Natural killer cell (primary cell): ENCODE measurements at regions not wholly inside any gene's neighbourhood (a gene's known extent, or its start where the extent isn't known, plus 50 kb on each side); places are given as distances from the start of the nearest gene placed in this dataset.
"Not testable (repeated sequence)": the region's sequence is repeated elsewhere in the genome, so short reads cannot be mapped to it uniquely, and the experiment has no call there.

Experiments used
- ATAC-seq, 3 donors: fragments of 150-1000 bp in 2 of 3; fragments of 200-7000 bp in 1 of 3; cut with Tn5 transposase; 1 replicate in 1 of 3; 2 replicates in 2 of 3; pipeline ENCODE4 v1.10.0; 2021; ENCODE audit warnings: mild to moderate bottlenecking in 2 of 3, moderate library complexity in 2 of 3
- DNase-seq, 2 donors: peaks; one replicate each; pipeline versions ENCODE4 v3.0.0 to v3.0.0-alpha.2; 2013 to 2021; ENCODE audit warnings: mixed read lengths in 1 of 2
- H3K27ac ChIP-seq: one replicate; pipeline ENCODE4 v1.5.1; 2013; ENCODE audit warnings: mild to moderate bottlenecking, low read length
- H3K27me3 ChIP-seq: one replicate; pipeline ENCODE4 v1.6.1; 2013; ENCODE audit warnings: low read length; ENCODE audit not compliant: control insufficient read depth, insufficient read depth
- H3K36me3 ChIP-seq: one replicate; pipeline ENCODE4 v1.6.1; 2013; ENCODE audit warnings: low read length; ENCODE audit not compliant: control insufficient read depth, insufficient read depth
- H3K4me1 ChIP-seq: one replicate; pipeline ENCODE4 v1.6.1; 2013; ENCODE audit warnings: low read length; ENCODE audit not compliant: control insufficient read depth, insufficient read depth
- H3K4me3 ChIP-seq: one replicate; pipeline ENCODE4 v1.5.1; 2013; ENCODE audit warnings: low read length
- H3K9me3 ChIP-seq: one replicate; pipeline ENCODE4 v1.6.1; 2013; ENCODE audit warnings: low read length; ENCODE audit not compliant: control insufficient read depth, insufficient read depth
- H3K27ac Mint-ChIP-seq, 2 donors: one replicate each; pipeline ENCODE4 v1.8.0; 2022; ENCODE audit warnings: mild to moderate bottlenecking in 2 of 2, mixed read lengths in 2 of 2, moderate library complexity in 1 of 2
- H3K27me3 Mint-ChIP-seq, 2 donors: one replicate each; pipeline ENCODE4 v1.8.0; 2022; ENCODE audit warnings: low read depth in 2 of 2, mixed read lengths in 2 of 2
- H3K36me3 Mint-ChIP-seq: one replicate; pipeline ENCODE4 v1.8.0; 2022; ENCODE audit warnings: mixed read lengths
- H3K4me1 Mint-ChIP-seq, 2 donors: one replicate each; pipeline ENCODE4 v1.8.0; 2022; ENCODE audit warnings: mixed read lengths in 2 of 2
- H3K4me3 Mint-ChIP-seq: one replicate; pipeline ENCODE4 v1.8.0; 2022; ENCODE audit warnings: mild to moderate bottlenecking, moderate library complexity, mixed read lengths
- H3K9me3 Mint-ChIP-seq, 2 donors: one replicate each; pipeline ENCODE4 v1.8.0; 2022; ENCODE audit warnings: mixed read lengths in 2 of 2
- CTCF ChIP-seq: fragments of 200-600 bp; IDR thresholded peaks from one replicate; pipeline ENCODE4 v1.8.0; 2022; ENCODE audit warnings: antibody characterized with exemption
- WGBS: methylation state at CpG from one replicate; pipeline ENCODE4 v1.1.7; 2013; ENCODE audit warnings: missing lambda C conversion rate; ENCODE audit not compliant: insufficient coverage; 5-methylcytosine and 5-hydroxymethylcytosine counted together
- intact Hi-C: fragments of 100-400 bp; cut with micrococcal nuclease; formaldehyde crosslinking; loops from one replicate; pipeline ENCODE4 v1.14.2; 2022

GRCh38 chr2:123851281-123851680 is 173.8 kb upstream of the CNTNAP5 start:
- intact Hi-C loops, result no loop called here
- peaks cover 5 to 12% of the 10 kb centered on the region in 2 donors for H3K4me1 Mint-ChIP-seq
- no peak for TF ChIP-seq CTCF
- Histone ChIP-seq H3K36me3 (no peaks in the 10 kb centered on the region), H3K9me3 (peaks cover 11% of the 10 kb centered on the region), H3K4me3 (no peak overlapping the region), H3K27ac (no peak overlapping the region), H3K27me3 (no peaks in the 10 kb centered on the region), H3K4me1 (no peaks in the 10 kb centered on the region)
- DNase-seq (no peak), ATAC-seq (no peak)
- no peak overlapping the region for H3K27ac Mint-ChIP-seq
- 33% methylated on average over 1 of the region's 1 CpG for WGBS
- no peaks in the 10 kb centered on the region for H3K27me3 Mint-ChIP-seq
- H3K9me3 Mint-ChIP-seq, result peaks cover 18 to 21% of the 10 kb centered on the region in 2 donors
- peaks cover 8% of the 10 kb centered on the region for H3K36me3 Mint-ChIP-seq
- H3K4me3 Mint-ChIP-seq, result no peak overlapping the region

GRCh38 chr2:123853161-123853560 is 171.9 kb upstream of the CNTNAP5 start:
- no peak for TF ChIP-seq CTCF
- DNase-seq (no peak), ATAC-seq (no peak)
- Histone ChIP-seq H3K27me3 (no peaks in the 10 kb centered on the region), H3K36me3 (no peaks in the 10 kb centered on the region), H3K9me3 (peaks cover 11% of the 10 kb centered on the region), H3K27ac (no peak overlapping the region), H3K4me3 (no peak overlapping the region), H3K4me1 (no peaks in the 10 kb centered on the region)
- Mint-ChIP-seq H3K27me3 (no peaks in the 10 kb centered on the region), H3K36me3 (peaks cover 18% of the 10 kb centered on the region), H3K27ac (no peak overlapping the region), H3K9me3 (peaks cover 18 to 30% of the 10 kb centered on the region in 2 donors), H3K4me3 (no peak overlapping the region), H3K4me1 (peaks cover 5 to 12% of the 10 kb centered on the region in 2 donors)
- intact Hi-C loops, result no loop called here
- no CpG with 5 or more reads among the region's 1 CpG for WGBS

- H3K9me3 ChIP-seq, result peaks cover 11% of the 10 kb centered on the region
- H3K27ac Mint-ChIP-seq, H3K4me3 ChIP-seq, intact Hi-C loops, H3K27me3 Mint-ChIP-seq, H3K27me3 ChIP-seq, H3K4me1 ChIP-seq, H3K27ac ChIP-seq, ATAC-seq, H3K36me3 ChIP-seq, H3K4me1 Mint-ChIP-seq, DNase-seq, H3K4me3 Mint-ChIP-seq: not testable (repeated sequence)
- peaks cover 18 to 41% of the 10 kb centered on the region in 2 donors for H3K9me3 Mint-ChIP-seq
- H3K36me3 Mint-ChIP-seq, result peaks cover 17% of the 10 kb centered on the region
Measured at GRCh38 chr2:123859031-123859430, 166.1 kb upstream of the CNTNAP5 start.

GRCh38 chr2:123864416-123864815 is 160.7 kb upstream of the CNTNAP5 start:
- Histone ChIP-seq H3K9me3 (no peaks in the 10 kb centered on the region), H3K4me1 (no peaks in the 10 kb centered on the region), H3K27me3 (no peaks in the 10 kb centered on the region), H3K4me3 (no peak overlapping the region), H3K36me3 (no peaks in the 10 kb centered on the region), H3K27ac (no peak overlapping the region)
- Mint-ChIP-seq H3K36me3 (no peaks in the 10 kb centered on the region), H3K27me3 (no peaks in the 10 kb centered on the region), H3K9me3 (peaks cover 13 to 18% of the 10 kb centered on the region in 2 donors), H3K4me1 (no peaks in the 10 kb centered on the region), H3K27ac (no peak overlapping the region), H3K4me3 (no peak overlapping the region)
- intact Hi-C loops, result no loop called here
- no peak for TF ChIP-seq CTCF
- no peak for DNase-seq
- ATAC-seq, result no peak
- WGBS, result 67% methylated on average over 1 of the region's 1 CpG
